Erythroblast (primary cell): ENCODE measurements at regions not wholly inside any gene's neighbourhood (a gene's known extent, or its start where the extent isn't known, plus 50 kb on each side); places are given as distances from the start of the nearest gene placed in this dataset.

Experiments used
- DNase-seq, 2 experiments: peaks; one replicate each; lab custom pipeline; 2025; lab: John Stamatoyannopoulos, UW
- GATA1 ChIP-seq: IDR thresholded peaks from 2 replicates; pipeline ENCODE4 v1.6.1; 2011; ENCODE audit warnings: low read depth, mild to moderate bottlenecking, control low read depth, low read length, moderate library complexity
- POLR2A ChIP-seq: IDR thresholded peaks from 2 replicates; pipeline ENCODE4 v1.6.1; 2011; ENCODE audit warnings: mild to moderate bottlenecking, low read length

DNA sequence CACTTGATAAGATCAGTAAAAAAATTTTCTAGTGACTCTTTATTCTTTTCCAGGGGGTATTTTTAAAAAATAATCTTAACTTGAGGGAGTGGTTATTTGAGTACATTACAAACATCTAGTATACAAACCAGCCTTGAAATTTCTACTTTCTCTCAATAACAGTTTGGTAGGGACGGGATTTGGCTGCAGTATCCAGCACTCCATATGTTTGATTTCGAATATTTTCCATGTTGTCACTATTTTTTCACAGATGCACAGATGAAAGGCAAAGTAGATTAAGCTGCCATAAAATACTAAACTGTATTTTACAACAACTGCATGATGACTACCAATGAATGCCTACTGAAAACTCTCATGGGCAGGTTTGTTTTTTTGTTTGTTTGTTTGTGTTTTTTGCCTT lies 225.0 kb downstream of the COX7B2 start:
- TF ChIP-seq GATA1, result no peak
- no peak for TF ChIP-seq POLR2A
- DNase-seq, result no peak

DNA sequence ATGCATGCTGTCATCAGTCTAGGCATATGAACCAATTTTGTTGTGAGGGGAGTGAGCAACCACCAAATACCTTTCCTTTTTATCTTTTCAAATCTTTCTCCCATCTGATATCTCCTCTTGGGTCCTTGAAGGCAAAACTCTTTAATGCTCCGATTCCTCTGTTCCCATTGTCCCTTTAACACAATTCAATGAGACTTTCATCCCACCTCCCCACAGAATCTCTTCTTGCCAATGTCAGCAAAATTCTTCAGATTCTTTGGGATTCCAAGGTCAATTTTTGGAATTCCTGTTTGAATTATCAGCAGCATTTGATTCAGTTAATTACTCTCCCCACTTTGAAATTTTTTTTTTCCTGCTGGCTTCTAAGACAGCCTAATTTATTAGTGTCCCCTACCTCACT lies 232.7 kb downstream of the COX7B2 start:
- DNase-seq, result no peak
- TF ChIP-seq POLR2A (no peak), GATA1 (no peak)

- TF ChIP-seq POLR2A (no peak), GATA1 (no peak)
- DNase-seq, result no peak
These were observed 234.7 kb downstream of the COX7B2 start for GRCh38 chr4:46674326-46674725.

GRCh38 chr4:46667790-46668189 lies 241.3 kb downstream of the COX7B2 start:
- TF ChIP-seq GATA1, result no peak
- DNase-seq, result no peak

- DNase-seq, result no peak
These were observed 253.0 kb downstream of the COX7B2 start for GRCh38 chr4:46656071-46656470.

DNA sequence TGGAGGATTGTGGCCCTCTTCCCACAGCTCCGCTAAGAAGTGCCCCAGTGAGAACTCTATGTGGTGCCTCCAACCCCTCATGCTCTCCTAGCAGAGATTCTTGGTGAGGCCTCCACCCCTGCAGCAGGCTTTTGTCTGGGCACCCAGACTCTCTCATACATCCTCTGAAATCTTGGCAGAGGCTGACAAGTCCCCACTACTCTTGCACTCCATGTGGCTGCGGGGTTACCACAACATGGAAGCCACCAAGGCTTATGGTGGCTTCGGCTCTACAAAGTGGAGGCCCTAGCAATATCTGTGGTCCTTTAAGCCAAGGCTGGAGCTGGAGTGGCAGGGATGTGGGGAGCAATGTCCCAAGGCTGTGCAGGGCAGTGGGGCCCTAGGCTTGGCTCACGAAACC lies 255.2 kb downstream of the COX7B2 start:
- no peak for TF ChIP-seq GATA1
- TF ChIP-seq POLR2A, result no peak
- DNase-seq, result no peak

More at GRCh38 chr4:46656071-46656470, 253.0 kb downstream of the COX7B2 start:
- no peak for TF ChIP-seq GATA1
- TF ChIP-seq POLR2A, result no peak

DNA sequence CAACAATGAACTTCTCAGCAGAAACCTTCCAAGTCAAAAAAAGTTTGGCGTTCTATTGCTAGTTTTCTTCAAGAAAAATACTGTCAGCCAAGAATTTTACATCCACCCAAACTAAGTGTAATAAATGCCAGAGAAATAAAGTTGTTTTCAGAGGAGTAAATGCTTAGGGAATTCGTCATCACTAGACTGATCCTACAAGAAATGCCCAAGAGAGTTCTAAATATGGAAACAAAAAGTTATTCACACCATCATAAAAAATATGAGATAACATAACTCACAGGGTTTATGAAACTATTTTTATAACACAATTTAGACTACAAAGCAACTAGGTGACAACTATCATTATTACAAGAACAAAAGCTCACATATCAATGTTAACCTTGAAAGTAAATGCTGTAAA lies 259.5 kb upstream of the GABRA2 start:
- DNase-seq, result no peak
- TF ChIP-seq GATA1, result no peak
- no peak for TF ChIP-seq POLR2A

GRCh38 chr4:46648088-46648744 lies 258.3 kb upstream of the GABRA2 start:
- peak; percentile 39 to 42 for DNase-seq

GRCh38 chr4:46645126-46645525 lies 255.2 kb upstream of the GABRA2 start:
- DNase-seq, result no peak
- no peak for TF ChIP-seq POLR2A
- no peak for TF ChIP-seq GATA1

More at GRCh38 chr4:46648088-46648744, 258.3 kb upstream of the GABRA2 start:
- no peak for TF ChIP-seq POLR2A
